Ectodermal cell (in vitro differentiated cells): ENCODE measurements at regions not wholly inside any gene's neighbourhood (a gene's known extent, or its start where the extent isn't known, plus 50 kb on each side); places are given as distances from the start of the nearest gene placed in this dataset.

ENCODE experiments used
- H3K27ac ChIP-seq: 2 replicates; pipeline ENCODE4 v1.7.0; 2013; ENCODE audit warnings: mild to moderate bottlenecking, low read depth, low read length; ENCODE audit not compliant: insufficient read depth, poor library complexity, severe bottlenecking
- H3K27me3 ChIP-seq: 2 replicates; pipeline ENCODE4 v1.7.0; 2013; ENCODE audit warnings: mild to moderate bottlenecking, low read length; ENCODE audit not compliant: insufficient read depth, control insufficient read depth, poor library complexity, severe bottlenecking
- H3K36me3 ChIP-seq: one replicate; pipeline ENCODE4 v1.7.0; 2013; ENCODE audit warnings: low read length; ENCODE audit not compliant: control insufficient read depth, insufficient read depth
- H3K4me1 ChIP-seq: one replicate; pipeline ENCODE4 v1.7.0; 2013; ENCODE audit warnings: low read length; ENCODE audit not compliant: control insufficient read depth, insufficient read depth
- H3K4me3 ChIP-seq: 2 replicates; pipeline ENCODE4 v1.7.0; 2013; ENCODE audit warnings: low read depth, low read length, control low read depth; ENCODE audit not compliant: insufficient read depth
- H3K9me3 ChIP-seq: 2 replicates; pipeline ENCODE4 v1.7.0; 2013; ENCODE audit warnings: mild to moderate bottlenecking, low read length, moderate library complexity; ENCODE audit not compliant: control insufficient read depth
- WGBS, 2 experiments: methylation state at CpG; one replicate each; pipeline ENCODE4 v1.1.7; 2013; ENCODE audit warnings: missing lambda C conversion rate in 2 of 2; 5-methylcytosine and 5-hydroxymethylcytosine counted together

- Histone ChIP-seq H3K9me3 (no peaks in the 10 kb centered on the region), H3K27ac (no peak overlapping the region), H3K27me3 (no peaks in the 10 kb centered on the region), H3K4me3 (no peak overlapping the region), H3K36me3 (no peaks in the 10 kb centered on the region), H3K4me1 (peaks cover 18% of the 10 kb centered on the region)
- WGBS, 2 experiments = 88 to 97% methylated on average over 3 of the region's 3 CpGs
Measured at GRCh38 chr5:98635656-98636055, 137.8 kb upstream of the RGMB start.

GRCh38 chr5:98637116-98637515 is 136.3 kb upstream of the RGMB start:
- WGBS, 2 experiments = no CpG with 5 or more reads among the region's 1 CpG
- peaks cover 30% of the 10 kb centered on the region for H3K4me1 ChIP-seq
- no peaks in the 10 kb centered on the region for H3K27me3 ChIP-seq
- no peaks in the 10 kb centered on the region for H3K36me3 ChIP-seq
- H3K27ac ChIP-seq = no peak overlapping the region
- no peaks in the 10 kb centered on the region for H3K9me3 ChIP-seq
- no peak overlapping the region for H3K4me3 ChIP-seq

- Histone ChIP-seq H3K27ac (no peak overlapping the region), H3K4me1 (peaks cover 31% of the 10 kb centered on the region), H3K27me3 (no peaks in the 10 kb centered on the region), H3K36me3 (no peaks in the 10 kb centered on the region), H3K9me3 (no peaks in the 10 kb centered on the region), H3K4me3 (no peak overlapping the region)
- 97 to 100% methylated on average over 2 to 3 of the region's 3 CpGs for WGBS, 2 experiments
Measured at GRCh38 chr5:98637557-98637956, 135.9 kb upstream of the RGMB start.

GRCh38 chr5:98638111-98638510 is 135.4 kb upstream of the RGMB start:
- WGBS, 2 experiments = 62 to 91% methylated on average over 1 to 2 of the region's 2 CpGs
- Histone ChIP-seq H3K4me1 (peaks cover 32% of the 10 kb centered on the region), H3K36me3 (no peaks in the 10 kb centered on the region), H3K27me3 (no peaks in the 10 kb centered on the region), H3K4me3 (no peak overlapping the region), H3K9me3 (no peaks in the 10 kb centered on the region), H3K27ac (no peak overlapping the region)

- Histone ChIP-seq H3K36me3 (no peaks in the 10 kb centered on the region), H3K27ac (no peak overlapping the region), H3K4me1 (peaks cover 37% of the 10 kb centered on the region), H3K27me3 (no peaks in the 10 kb centered on the region), H3K9me3 (no peaks in the 10 kb centered on the region), H3K4me3 (no peak overlapping the region)
- WGBS, 2 experiments = 90 to 100% methylated on average over 1 of the region's 1 CpG
Measured at GRCh38 chr5:98638701-98639100, 134.8 kb upstream of the RGMB start.

- no peak overlapping the region for H3K27ac ChIP-seq
- no peaks in the 10 kb centered on the region for H3K9me3 ChIP-seq
- H3K4me1 ChIP-seq = peaks cover 37% of the 10 kb centered on the region
- no peak overlapping the region for H3K4me3 ChIP-seq
- WGBS, 2 experiments = 58 to 59% methylated on average over 2 of the region's 2 CpGs
- H3K36me3 ChIP-seq = no peaks in the 10 kb centered on the region
- no peaks in the 10 kb centered on the region for H3K27me3 ChIP-seq
Measured at GRCh38 chr5:98639274-98639673, 134.2 kb upstream of the RGMB start.

GRCh38 chr5:98641671-98642070 is 131.8 kb upstream of the RGMB start:
- Histone ChIP-seq H3K4me3 (no peak overlapping the region), H3K27me3 (no peaks in the 10 kb centered on the region), H3K9me3 (no peaks in the 10 kb centered on the region), H3K4me1 (peaks cover 37% of the 10 kb centered on the region), H3K36me3 (no peaks in the 10 kb centered on the region), H3K27ac (no peak overlapping the region)
- WGBS, 2 experiments = 71 to 74% methylated on average over 1 of the region's 1 CpG

GRCh38 chr5:98643569-98643968 is 129.9 kb upstream of the RGMB start:
- Histone ChIP-seq H3K4me1 (peaks cover 29% of the 10 kb centered on the region), H3K27me3 (no peaks in the 10 kb centered on the region), H3K36me3 (no peaks in the 10 kb centered on the region), H3K9me3 (no peaks in the 10 kb centered on the region), H3K27ac (no peak overlapping the region), H3K4me3 (no peak overlapping the region)
- 100% methylated on average over 1 of the region's 1 CpG for WGBS, 2 experiments

GRCh38 chr5:98651715-98652114 is 121.7 kb upstream of the RGMB start:
- no peak overlapping the region for H3K27ac ChIP-seq
- WGBS, 2 experiments = 71 to 75% methylated on average over 3 of the region's 3 CpGs
- peaks cover 8% of the 10 kb centered on the region for H3K4me1 ChIP-seq
- no peak overlapping the region for H3K4me3 ChIP-seq
- H3K9me3 ChIP-seq = no peaks in the 10 kb centered on the region
- no peaks in the 10 kb centered on the region for H3K27me3 ChIP-seq
- H3K36me3 ChIP-seq = no peaks in the 10 kb centered on the region

- Histone ChIP-seq H3K27me3 (no peaks in the 10 kb centered on the region), H3K27ac (peak overlapping the region; percentile 79), H3K4me1 (peaks cover 17% of the 10 kb centered on the region), H3K9me3 (no peaks in the 10 kb centered on the region), H3K4me3 (no peak overlapping the region), H3K36me3 (no peaks in the 10 kb centered on the region)
- WGBS, 2 experiments = 59 to 61% methylated on average over 3 of the region's 3 CpGs
Measured at GRCh38 chr5:98656125-98656795, 117.2 kb upstream of the RGMB start.

GRCh38 chr5:98656796-98657195 is 116.7 kb upstream of the RGMB start:
- peak overlapping the region; percentile 79 for H3K27ac ChIP-seq
- no peaks in the 10 kb centered on the region for H3K9me3 ChIP-seq
- no peak overlapping the region for H3K4me3 ChIP-seq
- H3K4me1 ChIP-seq = peaks cover 17% of the 10 kb centered on the region
- 69 to 79% methylated on average over 1 of the region's 1 CpG for WGBS, 2 experiments
- no peaks in the 10 kb centered on the region for H3K36me3 ChIP-seq
- H3K27me3 ChIP-seq = no peaks in the 10 kb centered on the region
